Muscle of back (tissue), 3 donors: ENCODE measurements at regions not wholly inside any gene's neighbourhood (a gene's known extent, or its start where the extent isn't known, plus 50 kb on each side); places are given as distances from the start of the nearest gene placed in this dataset.

Experiments
- DNase-seq, 3 donors: peaks; one replicate each; pipeline versions ENCODE4 v3.0.0 to v3.0.0-alpha.2; 2013

DNA sequence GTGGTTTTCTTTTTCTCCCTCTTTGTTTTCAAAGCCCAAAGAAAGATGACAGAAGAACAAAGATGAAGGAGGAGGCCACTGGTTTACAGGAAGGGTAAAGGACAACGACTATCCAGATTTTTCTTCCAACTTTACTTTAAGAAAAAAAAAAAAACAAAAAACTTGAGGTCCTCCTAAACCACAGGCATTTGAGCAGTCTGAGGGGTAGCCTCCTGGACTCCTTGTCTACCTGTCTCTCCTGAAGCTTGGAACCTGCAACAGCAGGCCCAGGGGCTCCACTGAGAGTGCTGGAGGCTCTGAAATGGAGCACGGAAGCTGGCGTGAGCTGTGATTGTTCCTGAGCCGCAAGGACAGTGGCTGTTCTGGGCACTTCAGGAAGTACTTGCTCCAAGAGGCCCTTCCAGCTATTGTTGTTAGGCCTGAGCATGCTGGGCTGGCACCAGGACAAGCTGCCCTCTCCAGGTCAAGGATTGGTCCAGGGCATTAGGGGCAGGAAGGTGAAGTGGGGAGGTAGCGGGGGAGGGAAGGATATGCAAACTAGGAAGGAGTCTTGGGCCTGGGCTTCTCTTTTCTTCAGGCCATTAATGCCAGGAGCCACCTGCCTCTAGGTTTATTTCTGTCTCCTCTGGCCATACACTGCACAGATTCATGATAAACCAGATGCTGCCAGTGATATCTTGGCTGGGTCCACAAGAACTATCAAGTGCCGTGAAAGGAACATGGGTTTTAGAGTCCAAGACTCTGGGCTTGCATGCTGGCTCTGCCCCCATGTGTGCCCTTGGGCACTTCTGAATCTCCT, 147.3 kb downstream of the CCDC34 start:
- no peak for DNase-seq

DNA sequence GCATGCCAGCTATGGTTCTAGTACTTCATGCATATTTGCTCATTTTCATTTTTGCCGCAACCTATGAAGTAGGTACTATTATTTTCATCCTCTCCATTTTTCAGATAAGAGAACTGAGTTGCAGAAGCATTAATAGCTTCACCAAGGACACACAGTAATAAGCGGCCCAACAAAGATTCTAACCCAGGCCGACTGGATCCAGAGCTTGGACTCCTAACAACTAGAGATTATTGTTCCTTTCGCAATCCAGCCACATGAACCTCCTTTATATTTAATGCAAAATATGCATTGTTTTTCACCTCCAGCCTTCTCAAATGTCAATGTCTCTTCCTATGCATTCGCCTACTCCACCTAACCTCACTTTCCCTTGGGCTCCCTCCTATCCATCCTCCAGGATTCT, 148.3 kb downstream of the CCDC34 start:
- no peak for DNase-seq

DNA sequence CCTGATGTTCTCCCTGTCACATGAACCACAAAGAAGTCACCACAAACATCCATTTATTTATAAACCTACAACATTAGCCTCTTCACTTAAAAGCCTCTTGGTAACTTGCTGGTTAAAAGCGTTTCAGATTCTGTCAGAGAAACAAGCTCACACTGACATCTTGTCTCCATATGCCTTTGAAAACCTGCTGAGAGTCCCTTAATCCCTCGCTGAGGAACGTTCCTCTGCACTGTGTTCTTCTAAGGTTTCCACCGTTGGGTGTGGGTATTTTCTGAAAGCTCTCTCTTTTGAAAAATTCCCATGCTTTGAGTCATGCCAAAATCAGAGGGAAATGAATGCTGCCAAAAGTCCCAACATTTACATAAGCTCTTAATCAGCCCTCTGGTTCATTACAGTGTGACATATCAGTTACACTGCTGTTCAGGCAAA, 149.8 kb downstream of the CCDC34 start:
- DNase-seq = peak in 2 of 3 donors; percentile 79 to 96

DNA sequence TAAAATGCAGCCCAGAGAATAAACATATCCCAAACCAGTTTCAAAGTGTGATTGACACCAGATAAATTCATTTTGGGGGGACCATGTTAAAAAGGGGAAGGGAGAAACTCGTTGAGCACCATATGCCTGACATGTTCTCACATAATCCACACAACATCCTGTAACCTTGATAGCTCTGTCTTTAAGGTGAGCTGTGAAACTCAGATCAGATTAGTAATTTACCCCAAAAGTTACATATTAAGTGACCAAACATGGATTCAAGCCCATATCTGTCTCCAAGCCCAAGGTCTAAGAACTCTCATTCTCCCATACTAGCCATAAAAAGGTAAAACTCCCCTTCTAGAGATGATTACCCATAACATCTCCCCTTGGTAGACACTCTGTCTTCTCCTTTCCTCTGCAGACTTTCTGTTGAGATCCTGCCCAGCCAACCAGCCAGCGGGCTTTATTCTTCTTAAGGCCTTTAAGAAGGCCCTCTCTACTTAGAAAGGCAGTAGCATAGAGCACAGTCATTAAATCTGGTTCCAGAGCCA, 150.7 kb downstream of the CCDC34 start:
- DNase-seq = no peak

DNA sequence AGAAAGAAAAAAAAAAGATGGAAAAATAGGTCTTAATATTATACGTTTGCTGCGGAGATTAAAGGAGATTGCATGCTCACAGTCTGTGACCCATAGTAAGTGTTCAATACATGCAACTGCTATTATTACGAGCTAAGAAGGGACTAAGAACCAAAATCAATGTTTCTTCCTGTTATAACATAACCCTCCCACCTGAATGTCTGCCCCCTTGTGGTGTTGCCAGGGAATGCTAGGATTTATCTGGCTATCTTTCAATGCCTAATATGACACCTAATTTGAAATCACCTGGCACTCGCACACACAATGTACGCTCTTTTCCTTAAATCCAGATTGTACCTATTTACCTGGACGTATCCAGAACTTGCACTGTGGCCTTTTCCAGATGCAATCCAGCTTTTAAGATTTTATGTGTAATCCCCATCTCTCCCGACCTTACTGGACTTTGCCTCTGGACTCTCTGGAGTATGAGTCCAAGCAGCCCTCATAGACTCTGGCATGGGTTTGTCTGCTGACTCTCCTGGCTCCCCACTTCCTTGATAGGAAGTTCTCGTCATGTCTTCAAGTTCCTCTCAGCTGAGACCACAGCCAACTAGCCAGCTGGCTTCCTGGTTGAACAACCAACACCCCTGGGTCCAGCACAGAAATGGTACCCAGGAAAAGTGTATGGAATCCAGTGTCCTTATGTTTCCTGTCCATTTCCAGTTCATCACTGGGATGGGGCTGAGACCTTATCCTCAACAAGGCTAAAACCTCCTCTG, 151.5 kb downstream of the CCDC34 start:
- DNase-seq = no peak

DNA sequence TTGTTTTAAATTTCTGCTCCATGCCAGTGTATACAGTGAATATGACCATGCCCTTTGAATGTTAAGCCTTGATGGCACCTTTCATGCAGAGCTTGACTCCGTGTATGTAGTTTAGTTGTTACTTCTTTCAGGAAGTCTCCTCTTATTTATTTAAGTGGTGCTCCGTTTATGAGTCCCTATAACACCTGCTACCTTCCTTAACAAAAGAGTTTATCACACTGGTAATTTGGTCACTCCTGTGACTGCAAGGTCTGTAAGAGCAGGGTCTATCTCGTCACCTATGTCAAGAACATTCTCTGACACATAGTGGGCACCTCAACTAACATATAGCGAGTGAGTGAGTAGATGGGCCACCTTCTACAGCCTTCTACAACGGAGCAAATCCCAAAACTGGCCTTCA, 152.5 kb downstream of the CCDC34 start:
- DNase-seq = no peak

DNA sequence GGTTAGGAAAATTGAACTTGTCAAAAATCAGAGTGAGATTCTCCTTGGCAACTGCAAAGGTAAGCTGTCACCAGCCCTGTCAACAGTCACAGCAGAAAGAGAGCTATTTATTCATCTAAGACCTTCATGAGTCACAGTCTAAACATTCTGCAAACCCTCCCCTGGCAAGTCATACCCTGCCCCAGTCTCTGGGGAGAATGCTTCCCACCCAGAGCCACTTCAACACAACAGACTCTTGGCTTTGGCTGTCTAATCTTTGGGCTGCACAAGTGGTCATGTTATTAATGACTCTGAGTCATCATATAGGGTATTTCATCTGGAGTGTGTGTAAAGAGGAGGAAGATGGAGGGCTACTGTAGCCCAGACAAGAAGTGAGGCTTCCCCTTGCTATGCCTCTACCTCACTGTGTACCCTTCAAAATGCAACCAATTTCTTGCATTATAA, 153.4 kb downstream of the CCDC34 start:
- DNase-seq = peak in 1 of 3 donors; percentile 98

DNA sequence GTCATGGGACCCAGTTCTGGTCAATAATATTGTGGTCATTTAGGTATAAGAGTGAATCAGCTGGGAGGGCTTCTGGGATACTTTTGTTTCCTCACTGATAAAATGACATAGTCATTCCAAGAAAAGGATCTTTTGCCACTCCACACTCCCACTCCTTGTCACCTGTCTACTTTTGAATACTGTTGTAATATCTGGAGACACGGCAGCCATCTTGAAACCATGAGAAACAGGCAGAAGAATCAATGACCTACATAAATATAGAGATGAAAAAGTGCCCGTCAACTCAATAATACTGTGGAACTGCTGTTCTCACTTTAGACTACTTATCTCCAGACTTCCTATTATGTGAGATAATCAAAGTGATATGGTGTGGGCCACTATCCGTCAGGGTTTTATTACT, 154.2 kb downstream of the CCDC34 start:
- no peak for DNase-seq

DNA sequence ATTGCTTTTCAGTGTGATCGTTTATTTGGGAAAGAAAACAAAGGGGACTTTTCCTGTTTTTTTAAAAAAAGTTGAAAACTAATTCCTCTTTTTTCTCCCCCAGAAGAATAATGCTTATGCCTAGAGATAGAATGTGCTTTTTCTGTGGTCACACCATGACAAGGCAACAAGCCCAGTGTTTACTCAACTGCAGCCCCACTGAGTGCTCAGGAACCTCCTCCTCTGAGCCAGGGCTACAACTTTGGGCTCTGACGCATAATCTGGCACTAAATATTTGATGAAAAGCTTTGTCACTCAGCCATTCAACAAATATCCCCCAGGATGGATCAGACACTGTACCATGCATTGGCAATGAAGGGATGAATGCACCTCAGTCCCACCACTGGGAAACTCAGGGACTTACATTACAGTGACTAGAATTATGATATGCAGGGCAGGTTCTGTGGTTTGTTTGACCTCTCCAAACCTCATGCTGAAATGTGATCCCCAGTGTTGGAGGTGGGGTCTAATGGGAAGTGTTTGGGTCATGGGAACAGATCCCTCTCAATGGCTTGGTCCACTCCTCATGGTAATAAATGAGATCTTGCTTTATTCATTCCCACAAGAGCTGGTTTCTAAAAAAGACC, 155.9 kb downstream of the CCDC34 start:
- DNase-seq = no peak

DNA sequence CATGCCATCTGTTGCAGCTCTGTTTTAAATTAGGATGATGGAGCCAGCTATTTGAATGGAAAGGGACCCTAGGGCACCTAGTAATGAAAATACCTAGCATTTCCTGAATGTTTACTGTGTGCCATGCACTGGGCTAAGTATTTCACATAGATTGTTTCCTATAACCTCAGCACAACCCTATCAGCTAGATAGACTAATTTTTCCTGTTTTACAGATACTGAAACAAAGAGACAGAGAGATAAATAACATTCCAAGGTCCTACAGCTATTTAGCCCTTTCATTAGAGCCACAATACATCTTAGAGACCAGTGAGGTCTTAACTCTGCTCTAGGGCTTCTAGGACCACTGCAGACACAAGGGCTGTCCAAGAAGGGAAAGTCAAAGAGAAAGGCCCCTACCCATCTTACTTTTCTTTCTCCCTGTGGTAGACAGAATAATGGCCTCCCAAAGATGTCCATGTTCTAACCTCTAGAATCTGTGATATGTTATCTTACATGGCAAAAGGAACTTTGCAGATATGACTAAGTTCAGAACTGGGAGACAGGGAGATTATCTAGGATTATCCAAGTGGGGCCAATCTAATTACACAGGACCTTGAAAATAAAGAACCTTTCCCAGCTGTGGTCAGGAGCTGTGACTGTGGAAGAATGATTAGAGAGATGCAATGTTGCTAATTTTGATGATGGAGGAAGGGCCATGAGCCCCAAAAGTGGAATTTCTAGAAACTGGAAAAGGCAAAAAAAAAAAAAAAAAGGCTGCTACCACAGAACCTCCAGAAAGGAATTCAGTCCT, 157.0 kb downstream of the CCDC34 start:
- DNase-seq = no peak

DNA sequence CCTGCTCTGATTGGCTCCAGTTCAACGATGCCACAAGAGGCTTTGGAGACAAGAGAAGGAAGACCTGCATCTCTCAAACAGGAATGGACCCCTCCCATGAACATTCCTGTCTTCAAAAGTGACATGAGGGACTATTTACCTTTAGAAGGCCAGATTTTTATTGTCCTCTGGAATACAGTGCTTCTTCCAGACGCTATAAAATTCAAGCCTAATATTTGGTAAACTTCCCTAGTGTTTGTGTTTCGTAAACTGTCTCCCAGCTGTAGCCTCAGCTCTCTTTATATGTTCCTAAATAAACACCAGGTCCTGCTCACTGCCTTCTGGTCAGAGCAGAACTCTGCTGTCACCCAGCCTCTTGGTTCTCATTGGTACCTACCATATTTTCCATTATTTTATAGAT, 157.8 kb downstream of the CCDC34 start:
- peak in 1 of 3 donors; percentile 85 for DNase-seq

DNA sequence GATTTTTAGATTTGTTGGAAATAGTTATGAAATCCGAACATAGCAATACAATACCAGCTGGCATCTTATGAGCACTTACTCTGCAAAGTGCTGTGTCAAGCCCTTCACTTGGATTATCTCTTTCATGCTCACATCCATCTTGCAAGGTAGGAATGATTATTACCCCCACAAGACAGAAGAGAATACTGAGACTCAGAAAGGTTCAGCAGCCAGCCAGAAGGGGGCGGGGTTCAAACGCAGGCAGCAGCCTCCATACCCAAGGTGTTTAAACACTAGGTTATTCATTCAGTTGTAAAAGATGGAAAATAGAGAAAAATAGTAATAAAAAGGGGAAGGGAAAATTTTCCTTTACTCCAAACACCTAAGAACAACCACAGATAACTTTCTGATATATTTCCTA, 158.5 kb downstream of the CCDC34 start:
- DNase-seq = peak in 1 of 3 donors; percentile 38

DNA sequence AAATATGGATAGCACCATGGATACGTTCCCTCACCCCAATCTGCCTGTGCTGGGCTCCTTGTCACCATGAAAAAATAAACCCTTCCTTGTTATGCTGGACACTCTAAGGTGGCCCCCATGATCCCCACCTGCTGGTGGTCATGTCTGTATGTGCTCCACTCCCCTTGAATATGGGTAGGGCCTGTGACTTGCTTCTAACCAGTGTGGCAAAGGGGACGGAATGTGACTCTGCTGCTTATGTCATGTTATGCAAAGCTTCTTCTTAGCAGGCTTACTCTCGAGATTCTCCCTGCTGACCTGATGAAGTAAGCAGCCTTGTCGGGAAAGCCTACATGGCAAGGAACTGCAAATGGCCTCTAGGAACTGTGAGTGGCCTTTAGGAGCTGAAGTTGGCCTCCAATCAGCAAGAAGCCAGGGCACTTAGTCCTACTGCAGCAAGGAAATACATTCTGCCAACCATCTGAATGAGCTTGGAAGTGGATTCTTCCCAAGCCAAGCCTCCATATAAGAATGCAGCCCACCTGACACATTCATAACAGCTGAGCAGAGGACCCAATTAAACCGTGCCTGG, 159.9 kb downstream of the CCDC34 start:
- no peak for DNase-seq

DNA sequence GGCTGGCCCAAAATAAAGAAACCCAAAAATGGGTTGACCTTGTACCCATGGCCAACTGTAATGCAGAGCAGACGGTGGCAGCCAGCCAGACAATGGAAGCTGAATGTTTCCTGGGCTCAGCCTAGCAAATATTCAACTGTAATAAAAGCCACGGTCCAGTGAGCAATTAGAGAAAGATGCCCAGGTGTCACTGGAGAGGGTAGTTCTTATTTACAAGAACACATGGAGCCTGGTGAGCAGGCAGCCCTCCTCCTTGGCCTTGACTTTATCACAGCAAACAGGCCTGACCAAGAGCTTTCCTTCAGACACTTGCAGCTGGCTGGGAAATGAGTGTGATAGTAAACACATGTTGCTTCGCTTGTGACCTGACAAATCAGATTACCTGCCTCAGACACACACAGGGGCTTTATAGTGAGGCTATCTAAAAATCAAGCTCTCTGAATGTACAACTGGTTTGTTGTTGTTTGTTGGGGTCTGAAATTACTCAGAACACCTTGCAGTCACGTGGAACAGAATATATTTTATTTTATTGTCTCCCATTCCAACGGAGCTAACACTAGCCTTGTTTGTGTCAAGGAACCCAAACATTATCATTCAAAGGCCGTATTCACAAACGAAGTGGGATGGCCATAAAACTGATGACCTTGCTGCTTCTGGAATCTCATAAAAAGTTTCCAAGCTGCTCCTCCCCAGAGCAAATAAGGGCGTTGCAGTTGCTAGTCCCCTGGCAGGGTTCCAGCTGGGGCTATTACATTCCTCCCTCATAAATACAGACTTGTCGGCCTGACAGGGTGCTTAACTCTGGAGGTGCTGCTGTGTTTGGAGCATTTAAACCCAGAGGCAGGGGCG, 161.1 kb downstream of the BBOX1 start:
- DNase-seq = peak; percentile 82 to 91 (median 90)

DNA sequence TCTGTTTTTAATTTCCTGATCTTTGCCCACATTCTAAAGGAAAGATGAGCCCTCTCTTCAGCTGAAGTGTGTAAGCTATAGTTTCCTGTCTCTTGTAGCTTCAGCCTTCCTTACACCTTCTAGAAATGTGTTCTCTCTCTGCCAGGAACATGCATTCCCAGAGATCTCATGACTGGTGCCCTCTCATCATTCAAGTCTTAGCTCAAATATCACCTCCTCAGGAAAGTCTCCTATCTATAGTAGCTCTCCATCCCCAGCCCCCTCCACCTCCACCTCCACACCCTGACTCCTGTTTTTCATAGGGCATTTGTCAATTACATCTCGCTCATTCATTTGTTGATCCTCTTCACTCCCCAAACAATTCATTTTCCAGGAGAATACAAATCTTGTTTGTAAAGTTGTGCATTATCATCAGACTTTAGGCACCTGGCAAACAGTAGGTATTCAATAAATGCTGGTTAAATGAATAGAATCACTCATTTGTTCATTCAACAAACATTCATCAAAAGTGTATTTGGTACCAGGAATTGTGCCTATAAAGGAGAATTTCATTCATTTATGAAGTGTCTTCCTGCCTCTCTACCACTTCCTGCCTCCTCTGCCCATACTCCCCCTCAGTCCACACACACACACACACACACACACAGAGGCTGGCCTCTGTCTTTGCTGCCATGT, 160.3 kb downstream of the BBOX1 start:
- no peak for DNase-seq

DNA sequence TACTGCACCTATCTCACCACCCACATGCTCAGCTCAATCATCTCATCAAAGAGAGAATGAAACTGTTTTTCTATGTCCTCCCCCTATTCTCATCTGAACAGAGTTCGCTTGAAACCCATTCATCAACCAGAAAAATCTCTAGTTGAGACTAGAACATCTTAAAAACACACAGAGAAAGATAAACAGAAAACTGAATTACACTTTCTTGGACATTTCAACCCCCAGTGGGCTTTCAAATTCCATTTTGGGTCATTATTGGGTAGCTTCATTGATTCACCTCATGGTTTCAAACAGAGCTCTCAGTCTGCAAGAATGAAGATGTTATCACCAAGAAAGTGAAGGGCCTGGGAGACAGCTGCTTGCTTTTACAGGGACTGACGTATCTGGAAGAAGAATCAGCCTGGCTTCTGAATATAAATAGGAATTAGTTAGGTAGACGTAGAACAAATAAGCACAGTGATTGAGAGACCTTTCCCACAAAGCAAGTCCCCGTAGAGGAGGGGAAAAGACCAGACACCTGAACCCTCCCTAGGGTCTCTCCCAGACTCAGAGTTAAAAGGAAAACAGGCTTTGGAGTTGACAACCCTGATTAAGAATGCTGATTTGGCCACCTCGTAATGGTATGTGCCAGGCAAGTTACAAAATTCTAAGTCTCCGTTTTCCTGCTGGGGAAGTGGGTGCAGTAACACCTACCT, 155.7 kb downstream of the BBOX1 start:
- peak in 1 of 3 donors; percentile 63 for DNase-seq

DNA sequence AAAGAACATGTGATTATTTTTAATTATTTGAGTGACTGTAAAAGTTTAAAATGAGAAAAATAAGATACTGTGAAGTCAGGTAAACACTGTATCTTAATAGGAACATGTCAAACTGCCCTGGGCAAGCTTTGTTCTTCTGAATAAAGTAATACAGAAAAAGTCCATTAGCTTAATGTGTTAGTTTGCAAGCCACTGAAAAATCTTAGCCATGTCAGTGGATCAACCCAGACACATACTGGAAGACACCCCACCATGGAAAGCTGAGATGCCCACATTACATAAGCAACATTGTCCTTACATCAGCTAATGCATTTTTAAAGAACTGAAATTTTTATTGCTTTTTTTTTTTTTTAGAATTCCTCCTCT, 155.2 kb downstream of the BBOX1 start:
- DNase-seq = no peak

DNA sequence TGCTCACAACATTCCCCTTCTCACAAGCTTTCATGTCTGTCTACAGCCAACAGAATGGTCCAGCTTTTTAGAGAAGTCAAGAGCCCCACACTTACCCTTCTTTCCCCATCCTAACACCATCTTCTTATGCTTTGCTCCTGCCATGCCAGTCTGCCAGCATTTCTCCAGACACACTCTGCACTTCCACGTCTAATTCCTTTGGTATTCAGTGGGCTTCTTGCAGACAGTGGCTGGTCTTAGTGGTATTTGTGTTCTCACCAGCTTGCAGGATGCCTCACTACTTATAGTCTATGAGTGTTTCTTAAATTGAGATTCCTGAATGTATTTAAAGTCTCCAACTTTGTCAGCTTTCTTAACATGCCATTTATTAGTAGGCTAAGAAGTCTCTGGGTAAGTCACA, 154.4 kb downstream of the BBOX1 start:
- DNase-seq = no peak
